ENCODE measurements at regions not wholly inside any gene's neighbourhood (a gene's known extent, or its start where the extent isn't known, plus 50 kb on each side); places are given as distances from the start of the nearest gene placed in this dataset.
"Not testable (repeated sequence)": the region's sequence is repeated elsewhere in the genome, so short reads cannot be mapped to it uniquely, and the experiment has no call there.

DNA sequence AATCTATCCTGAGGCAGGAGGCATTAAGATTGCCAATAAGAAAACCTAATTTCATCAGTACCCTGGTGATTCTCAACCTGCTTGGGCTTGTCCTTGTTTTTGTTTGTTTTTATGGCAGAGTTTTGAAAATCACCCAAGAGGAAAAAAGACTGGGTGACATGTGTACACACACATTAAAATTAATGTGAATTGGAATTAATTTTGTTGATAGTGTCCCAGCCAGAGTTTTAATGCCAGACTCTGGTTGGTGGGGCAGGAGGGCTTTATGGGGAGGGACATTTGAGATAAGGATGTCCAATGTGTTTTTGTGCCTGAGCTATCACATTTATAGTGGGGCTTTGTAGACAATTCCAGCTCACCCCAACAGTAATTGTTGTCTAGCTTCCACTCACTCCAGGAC, 184.6 kb downstream of the ID4 start:
- BruUV-seq (replicated peaks), result no TSS peak
- no peak for TF ChIP-seq EZH2 (IDR thresholded peaks at IDR 0.05; ENCODE audit: borderline replicate concordance, low read depth, low read length, poor library complexity, severe bottlenecking)
- TF ChIP-seq, protein P1, sequence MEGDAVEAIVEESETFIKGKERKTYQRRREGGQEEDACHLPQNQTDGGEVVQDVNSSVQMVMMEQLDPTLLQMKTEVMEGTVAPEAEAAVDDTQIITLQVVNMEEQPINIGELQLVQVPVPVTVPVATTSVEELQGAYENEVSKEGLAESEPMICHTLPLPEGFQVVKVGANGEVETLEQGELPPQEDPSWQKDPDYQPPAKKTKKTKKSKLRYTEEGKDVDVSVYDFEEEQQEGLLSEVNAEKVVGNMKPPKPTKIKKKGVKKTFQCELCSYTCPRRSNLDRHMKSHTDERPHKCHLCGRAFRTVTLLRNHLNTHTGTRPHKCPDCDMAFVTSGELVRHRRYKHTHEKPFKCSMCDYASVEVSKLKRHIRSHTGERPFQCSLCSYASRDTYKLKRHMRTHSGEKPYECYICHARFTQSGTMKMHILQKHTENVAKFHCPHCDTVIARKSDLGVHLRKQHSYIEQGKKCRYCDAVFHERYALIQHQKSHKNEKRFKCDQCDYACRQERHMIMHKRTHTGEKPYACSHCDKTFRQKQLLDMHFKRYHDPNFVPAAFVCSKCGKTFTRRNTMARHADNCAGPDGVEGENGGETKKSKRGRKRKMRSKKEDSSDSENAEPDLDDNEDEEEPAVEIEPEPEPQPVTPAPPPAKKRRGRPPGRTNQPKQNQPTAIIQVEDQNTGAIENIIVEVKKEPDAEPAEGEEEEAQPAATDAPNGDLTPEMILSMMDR (conservative IDR thresholded peaks at IDR 0.05; ENCODE audit: low read depth, low read length), result no peak
- no peak for DNase-seq (ENCODE audit: low spot score)
- no peaks in the 10 kb centered on the region for H3K9me3 ChIP-seq (ENCODE audit: low read depth, low read length, poor library complexity, severe bottlenecking)
- CTCF ChIA-PET, result no interaction called here
- H3K27me3 ChIP-seq (replicated peaks; ENCODE audit: insufficient read depth, low read depth, low read length, poor library complexity), result no peaks in the 10 kb centered on the region
- no peaks in the 10 kb centered on the region for H3K36me3 ChIP-seq (ENCODE audit: insufficient read depth, low read length, poor library complexity, severe bottlenecking)
- POLR2A ChIA-PET (ENCODE audit: low non-redundant PET), result no interaction called here
- no peaks in the 10 kb centered on the region for H3K4me1 ChIP-seq (ENCODE audit: insufficient read depth, low read length, poor library complexity, severe bottlenecking)
- H3K27ac ChIP-seq (ENCODE audit: low read depth, low read length, poor library complexity, severe bottlenecking), result no peak overlapping the region
- H3K4me3 ChIP-seq (ENCODE audit: low read depth, low read length, poor library complexity, severe bottlenecking), result no peak overlapping the region
- intact Hi-C loops (cut with micrococcal nuclease; ENCODE audit: unreplicated experiment), result no loop called here

DNA sequence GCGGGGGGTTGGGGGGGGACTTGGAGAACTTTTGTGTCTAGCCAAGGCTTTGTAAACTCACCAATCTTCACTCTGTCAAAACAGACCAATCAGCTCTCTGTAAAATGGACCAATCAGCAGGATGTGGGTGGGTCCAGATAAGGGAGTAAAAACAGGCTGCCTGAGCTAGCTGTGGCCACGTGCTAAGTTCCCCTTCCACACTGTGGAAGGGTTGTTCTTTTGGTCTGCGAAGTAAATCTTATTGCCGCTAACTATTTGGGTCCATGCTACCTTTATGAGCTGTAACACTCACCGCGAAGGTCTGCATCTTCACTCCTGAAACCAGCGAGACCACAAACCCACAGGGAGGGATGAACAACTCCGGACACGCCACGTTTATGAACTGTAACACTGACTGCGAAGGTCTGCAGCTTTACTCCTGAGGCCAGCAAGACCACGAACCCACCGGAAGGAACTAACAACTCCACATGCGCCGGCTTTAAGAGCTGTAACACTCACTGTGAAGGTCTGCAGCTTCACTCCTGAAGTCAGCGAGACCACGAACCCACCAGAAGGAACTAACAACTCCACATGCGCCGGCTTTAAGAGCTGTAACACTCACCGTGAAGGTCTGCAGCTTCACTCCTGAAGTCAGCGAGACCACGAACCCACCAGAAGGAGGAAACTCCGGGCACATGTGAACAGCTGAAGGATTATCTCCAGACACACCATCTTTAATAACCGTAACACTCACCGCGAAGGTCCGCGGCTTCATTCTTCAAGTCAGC, 186.6 kb downstream of the ID4 start:
- intact Hi-C loops (cut with micrococcal nuclease; ENCODE audit: unreplicated experiment); H3K27me3 ChIP-seq (replicated peaks; ENCODE audit: insufficient read depth, low read depth, low read length, poor library complexity); H3K9me3 ChIP-seq (ENCODE audit: low read depth, low read length, poor library complexity, severe bottlenecking); POLR2A ChIA-PET (ENCODE audit: low non-redundant PET); H3K4me3 ChIP-seq (ENCODE audit: low read depth, low read length, poor library complexity, severe bottlenecking); H3K36me3 ChIP-seq (ENCODE audit: insufficient read depth, low read length, poor library complexity, severe bottlenecking); H3K27ac ChIP-seq (ENCODE audit: low read depth, low read length, poor library complexity, severe bottlenecking); H3K4me1 ChIP-seq (ENCODE audit: insufficient read depth, low read length, poor library complexity, severe bottlenecking); BruUV-seq (replicated peaks): not testable (repeated sequence)
- CTCF ChIA-PET, result interaction anchor here (0.7 kb wide), 1 partner anchor 104 kb away, joined by 9 read pairs; no protein-coding TSS in a partner anchor
- peak; percentile 6 for DNase-seq (ENCODE audit: low spot score)

DNA sequence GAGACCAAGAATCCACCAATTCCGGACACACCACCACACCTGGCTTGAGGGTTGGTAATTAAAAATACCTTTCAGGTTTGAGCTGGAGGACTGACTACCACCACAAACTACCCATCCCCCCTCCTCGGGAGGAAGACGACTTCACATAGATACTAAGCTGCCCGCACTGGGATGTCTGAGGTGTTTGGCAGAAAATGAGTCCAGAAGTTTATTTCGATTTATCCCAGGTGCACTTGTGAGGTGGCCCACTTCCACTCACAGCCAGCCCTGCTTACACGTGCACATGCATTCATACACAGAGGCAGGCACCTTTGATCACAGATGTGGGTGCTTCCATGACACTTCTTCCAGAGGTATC, 187.1 kb downstream of the ID4 start:
- CTCF ChIA-PET, result no interaction called here
- DNase-seq (ENCODE audit: low spot score), result no peak

More for the DNA sequence above, 187.1 kb downstream of the ID4 start:
- TF ChIP-seq, protein P1 (conservative IDR thresholded peaks at IDR 0.05; ENCODE audit: low read depth, low read length), result no peak
- TF ChIP-seq EZH2 (IDR thresholded peaks at IDR 0.05; ENCODE audit: borderline replicate concordance, low read depth, low read length, poor library complexity, severe bottlenecking), result no peak
- intact Hi-C loops (cut with micrococcal nuclease; ENCODE audit: unreplicated experiment), result no loop called here
- POLR2A ChIA-PET (ENCODE audit: low non-redundant PET), result no interaction called here
- Histone ChIP-seq H3K4me3 (ENCODE audit: low read depth, low read length, poor library complexity, severe bottlenecking) (no peak overlapping the region), H3K36me3 (ENCODE audit: insufficient read depth, low read length, poor library complexity, severe bottlenecking) (no peaks in the 10 kb centered on the region), H3K4me1 (ENCODE audit: insufficient read depth, low read length, poor library complexity, severe bottlenecking) (no peaks in the 10 kb centered on the region), H3K9me3 (ENCODE audit: low read depth, low read length, poor library complexity, severe bottlenecking) (no peaks in the 10 kb centered on the region), H3K27me3 (replicated peaks; ENCODE audit: insufficient read depth, low read depth, low read length, poor library complexity) (no peaks in the 10 kb centered on the region), H3K27ac (ENCODE audit: low read depth, low read length, poor library complexity, severe bottlenecking) (no peak overlapping the region)
- no TSS peak for BruUV-seq (replicated peaks)
